ENCODE measurements at regions not wholly inside any gene's neighbourhood (a gene's known extent, or its start where the extent isn't known, plus 50 kb on each side); places are given as distances from the start of the nearest gene placed in this dataset.

DNA sequence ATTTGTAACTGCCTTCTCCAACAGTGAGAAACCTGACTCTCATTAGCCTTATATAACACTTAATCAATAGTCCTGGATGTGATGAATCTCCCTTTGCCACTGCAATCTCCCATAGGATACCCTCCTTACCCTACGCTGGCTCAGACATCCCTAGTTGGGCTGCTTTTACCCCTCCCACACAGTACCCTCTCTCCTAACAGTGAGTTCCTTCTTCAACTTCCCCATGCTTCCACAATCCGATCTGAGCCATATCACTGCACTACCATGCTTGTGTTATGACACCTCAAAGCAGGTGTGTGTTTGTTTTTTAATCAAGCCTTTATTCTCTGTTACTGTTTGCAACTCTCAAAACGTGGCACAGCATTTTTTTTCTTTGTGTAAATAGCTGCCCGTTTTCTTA, 60.5 kb upstream of the C9orf72 start:
- no peak overlapping the region for H3K4me3 ChIP-seq (ENCODE audit: low read depth, low read length)
- no peak for DNase-seq (ENCODE audit: low read depth)
- TF ChIP-seq, protein P1, sequence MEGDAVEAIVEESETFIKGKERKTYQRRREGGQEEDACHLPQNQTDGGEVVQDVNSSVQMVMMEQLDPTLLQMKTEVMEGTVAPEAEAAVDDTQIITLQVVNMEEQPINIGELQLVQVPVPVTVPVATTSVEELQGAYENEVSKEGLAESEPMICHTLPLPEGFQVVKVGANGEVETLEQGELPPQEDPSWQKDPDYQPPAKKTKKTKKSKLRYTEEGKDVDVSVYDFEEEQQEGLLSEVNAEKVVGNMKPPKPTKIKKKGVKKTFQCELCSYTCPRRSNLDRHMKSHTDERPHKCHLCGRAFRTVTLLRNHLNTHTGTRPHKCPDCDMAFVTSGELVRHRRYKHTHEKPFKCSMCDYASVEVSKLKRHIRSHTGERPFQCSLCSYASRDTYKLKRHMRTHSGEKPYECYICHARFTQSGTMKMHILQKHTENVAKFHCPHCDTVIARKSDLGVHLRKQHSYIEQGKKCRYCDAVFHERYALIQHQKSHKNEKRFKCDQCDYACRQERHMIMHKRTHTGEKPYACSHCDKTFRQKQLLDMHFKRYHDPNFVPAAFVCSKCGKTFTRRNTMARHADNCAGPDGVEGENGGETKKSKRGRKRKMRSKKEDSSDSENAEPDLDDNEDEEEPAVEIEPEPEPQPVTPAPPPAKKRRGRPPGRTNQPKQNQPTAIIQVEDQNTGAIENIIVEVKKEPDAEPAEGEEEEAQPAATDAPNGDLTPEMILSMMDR (IDR thresholded peaks at IDR 0.05; ENCODE audit: insufficient read depth, low read length): no peak

GRCh38 chr9:27634879-27635278, 61.6 kb upstream of the C9orf72 start:
- no peak for DNase-seq (ENCODE audit: low read depth)
- TF ChIP-seq, protein P1 (IDR thresholded peaks at IDR 0.05; ENCODE audit: insufficient read depth, low read length): no peak
- no peak overlapping the region for H3K4me3 ChIP-seq (ENCODE audit: low read depth, low read length)

GRCh38 chr9:27638716-27639115, 65.4 kb upstream of the C9orf72 start:
- TF ChIP-seq, protein P1 (IDR thresholded peaks at IDR 0.05; ENCODE audit: insufficient read depth, low read length): no peak
- H3K4me3 ChIP-seq (ENCODE audit: low read depth, low read length): no peak overlapping the region
- DNase-seq (ENCODE audit: low read depth): peak; percentile 8

DNA sequence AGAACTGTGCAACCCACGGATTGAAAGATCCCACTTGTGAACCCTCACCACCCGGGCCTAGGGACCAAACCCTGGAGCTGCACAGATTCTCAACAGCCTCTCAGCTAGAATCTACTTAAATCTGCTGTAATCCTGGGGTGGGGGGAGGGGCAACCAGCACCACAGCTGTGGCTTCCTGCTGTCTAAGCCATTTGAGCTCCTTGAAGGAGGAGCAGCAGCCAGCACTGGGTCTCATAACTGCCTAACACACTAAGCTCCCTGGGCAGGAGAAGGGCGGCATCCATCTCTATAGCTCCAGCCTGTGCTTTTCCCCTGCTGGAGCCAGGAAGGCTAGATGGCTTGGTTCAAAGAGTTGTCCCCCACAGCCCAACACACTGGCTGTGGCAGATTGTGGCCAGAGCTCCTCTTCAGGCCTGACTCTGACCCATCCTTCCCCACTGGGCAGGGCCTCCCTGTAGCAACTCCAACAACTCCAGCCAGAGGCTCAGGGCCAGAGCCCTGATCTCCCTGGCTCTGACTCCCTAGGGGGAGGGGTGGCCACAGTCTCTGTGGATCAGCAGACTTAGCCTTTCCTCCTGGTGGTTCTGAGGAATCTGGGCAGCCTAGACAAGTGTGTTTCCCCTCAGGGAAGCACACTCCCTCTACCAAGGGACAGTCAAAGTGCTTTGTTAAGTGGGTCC, 72.0 kb upstream of the C9orf72 start:
- no peak for DNase-seq (ENCODE audit: low read depth)
- TF ChIP-seq, protein P1 (IDR thresholded peaks at IDR 0.05; ENCODE audit: insufficient read depth, low read length): no peak
- H3K4me3 ChIP-seq (ENCODE audit: low read depth, low read length): no peak overlapping the region

DNA sequence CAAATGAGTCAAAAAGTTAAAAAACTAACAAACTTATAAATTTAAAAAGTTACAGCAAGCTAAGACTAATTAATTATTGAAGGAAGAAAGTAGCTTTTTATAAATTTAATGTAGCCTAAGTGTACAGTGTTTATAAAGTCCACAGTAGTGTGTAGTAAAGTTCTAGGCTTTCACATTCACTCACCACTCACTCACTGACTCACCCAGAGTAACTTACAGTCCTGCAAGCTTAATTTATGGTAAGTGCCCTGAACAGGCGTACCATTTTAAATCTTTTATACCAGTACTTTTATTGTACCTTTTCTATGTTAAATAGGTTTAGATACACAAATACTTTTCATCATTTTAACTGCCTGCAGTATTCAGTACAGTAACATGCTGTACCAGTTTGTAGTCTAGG, 80.0 kb upstream of the C9orf72 start:
- DNase-seq (ENCODE audit: low read depth): no peak
- H3K4me3 ChIP-seq (ENCODE audit: low read depth, low read length): no peak overlapping the region
- TF ChIP-seq, protein P1 (IDR thresholded peaks at IDR 0.05; ENCODE audit: insufficient read depth, low read length): no peak

DNA sequence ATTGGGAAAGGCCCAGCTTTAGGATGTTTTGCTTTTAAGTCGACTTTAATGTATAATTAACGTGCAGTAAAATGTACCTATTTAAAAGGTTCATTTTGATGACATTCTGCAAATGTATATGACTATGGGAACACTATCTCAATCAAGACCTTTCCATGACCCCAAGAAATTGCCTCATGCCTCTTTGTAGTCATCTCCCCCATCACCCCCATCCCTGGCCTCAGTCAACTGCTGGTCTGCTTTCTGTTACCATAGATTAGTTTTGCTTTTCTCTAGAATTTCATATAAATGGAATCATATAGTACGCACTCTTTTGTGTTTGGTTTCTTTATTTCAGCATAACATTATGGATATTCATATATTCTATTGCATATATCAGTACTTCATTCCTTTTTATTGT, 80.7 kb upstream of the C9orf72 start:
- TF ChIP-seq, protein P1 (IDR thresholded peaks at IDR 0.05; ENCODE audit: insufficient read depth, low read length): no peak
- DNase-seq (ENCODE audit: low read depth): no peak
- H3K4me3 ChIP-seq (ENCODE audit: low read depth, low read length): no peak overlapping the region
